CD14-positive monocyte (primary cell): ENCODE measurements at regions not wholly inside any gene's neighbourhood (a gene's known extent, or its start where the extent isn't known, plus 50 kb on each side); places are given as distances from the start of the nearest gene placed in this dataset.

ENCODE experiments used
- DNase-seq, 3 donors: peaks; one replicate each; pipeline ENCODE4 v3.0.0-alpha.2; 2011 to 2022
- H2AFZ ChIP-seq: 2 replicates; pipeline ENCODE4 v1.6.0; 2012; ENCODE audit warnings: mild to moderate bottlenecking, low read depth, low read length, inconsistent platforms; ENCODE audit not compliant: insufficient read depth, poor library complexity, severe bottlenecking
- H3K27ac ChIP-seq, 2 donors: 1 replicate in 1 of 2; 2 replicates in 1 of 2; pipeline ENCODE4 v1.5.1; 2012 to 2013; ENCODE audit warnings: low read length in 2 of 2, control low read depth in 1 of 2, inconsistent platforms in 1 of 2, low read depth in 1 of 2, mild to moderate bottlenecking in 1 of 2
- H3K27me3 ChIP-seq, 2 donors: one replicate each; pipeline versions ENCODE4 v1.6.0 to v1.6.1; 2011 to 2013; ENCODE audit warnings: low read length in 2 of 2; ENCODE audit not compliant: control insufficient read depth in 2 of 2, insufficient read depth in 2 of 2
- H3K36me3 ChIP-seq, 2 donors: replicated peaks in 1 of 2; 1 replicate in 1 of 2; 2 replicates in 1 of 2; pipeline versions ENCODE4 v1.5.1 to v1.6.1; 2012 to 2013; ENCODE audit warnings: low read length in 2 of 2, control low read depth in 1 of 2, inconsistent platforms in 1 of 2, mild to moderate bottlenecking in 1 of 2; ENCODE audit not compliant: insufficient read depth in 2 of 2, control insufficient read depth in 1 of 2
- H3K4me1 ChIP-seq, 2 donors: 1 replicate in 1 of 2; 2 replicates in 1 of 2; pipeline versions ENCODE4 v1.5.1 to v1.6.1; 2012 to 2013; ENCODE audit warnings: low read length in 2 of 2, control low read depth in 1 of 2, inconsistent platforms in 1 of 2, mild to moderate bottlenecking in 1 of 2, moderate library complexity in 1 of 2; ENCODE audit not compliant: insufficient read depth in 2 of 2, control insufficient read depth in 1 of 2
- H3K4me2 ChIP-seq: replicated peaks from 2 replicates; pipeline ENCODE3; 2012; ENCODE audit warnings: low read length, moderate library complexity, mild to moderate bottlenecking; ENCODE audit not compliant: poor library complexity, severe bottlenecking; ENCODE audit errors: extremely low read depth
- H3K4me3 ChIP-seq, 3 experiments: fragments of 200-600 bp in 1 of 3; sonication (generic) in 1 of 3; replicated peaks in 1 of 3; 1 replicate in 2 of 3; 2 replicates in 1 of 3; pipeline ENCODE4 v1.5.1; 2011 to 2013; ENCODE audit warnings: low read length in 3 of 3, mild to moderate bottlenecking in 3 of 3, control low read depth in 2 of 3, low read depth in 2 of 3, inconsistent platforms in 1 of 3, moderate library complexity in 1 of 3
- H3K79me2 ChIP-seq: 2 replicates; pipeline ENCODE4 v1.6.0; 2012; ENCODE audit warnings: mild to moderate bottlenecking, control low read depth, inconsistent platforms, low read length, moderate library complexity; ENCODE audit not compliant: insufficient read depth
- H3K9ac ChIP-seq: 2 replicates; pipeline ENCODE4 v1.6.0; 2017; ENCODE audit warnings: low read length, mild to moderate bottlenecking; ENCODE audit not compliant: insufficient read depth, poor library complexity, severe bottlenecking
- H3K9me3 ChIP-seq, 2 donors: replicated peaks in 1 of 2; 1 replicate in 1 of 2; 2 replicates in 1 of 2; pipeline versions ENCODE4 v1.5.1 to v1.6.1; 2012 to 2013; ENCODE audit warnings: low read length in 2 of 2, control low read depth in 1 of 2; ENCODE audit not compliant: control insufficient read depth in 1 of 2, insufficient read depth in 1 of 2
- H4K20me1 ChIP-seq: 2 replicates; pipeline ENCODE4 v1.6.0; 2012; ENCODE audit warnings: mild to moderate bottlenecking, low read length, control low read depth, moderate library complexity; ENCODE audit not compliant: insufficient read depth
- H3K27ac Mint-ChIP-seq, 7 donors: one replicate each; pipeline ENCODE4 v1.8.0; 2020; ENCODE audit warnings: mild to moderate bottlenecking in 7 of 7, mixed read lengths in 7 of 7, moderate library complexity in 6 of 7, inconsistent platforms in 2 of 7
- H3K27me3 Mint-ChIP-seq, 3 donors: one replicate each; pipeline ENCODE4 v1.8.0; 2021 to 2022; ENCODE audit warnings: low read depth in 3 of 3, mild to moderate bottlenecking in 3 of 3, mixed read lengths in 3 of 3, moderate library complexity in 3 of 3, inconsistent platforms in 1 of 3
- H3K36me3 Mint-ChIP-seq, 2 donors: one replicate each; pipeline ENCODE4 v1.8.0; 2020; ENCODE audit warnings: mixed read lengths in 2 of 2, inconsistent platforms in 1 of 2, mild to moderate bottlenecking in 1 of 2
- H3K4me1 Mint-ChIP-seq: one replicate; pipeline ENCODE4 v1.8.0; 2020; ENCODE audit warnings: mild to moderate bottlenecking, mixed read lengths
- H3K4me3 Mint-ChIP-seq, 2 donors: one replicate each; pipeline ENCODE4 v1.8.0; 2020; ENCODE audit warnings: mild to moderate bottlenecking in 2 of 2, mixed read lengths in 2 of 2, moderate library complexity in 1 of 2
- H3K9me3 Mint-ChIP-seq, 7 donors: one replicate each; pipeline ENCODE4 v1.8.0; 2020 to 2022; ENCODE audit warnings: mixed read lengths in 7 of 7, mild to moderate bottlenecking in 6 of 7, moderate library complexity in 6 of 7, inconsistent platforms in 2 of 7
- CTCF ChIP-seq: fragments of 200-600 bp; IDR thresholded peaks from one replicate; pipeline ENCODE4 v1.8.0; 2022; ENCODE audit warnings: antibody characterized with exemption, mild to moderate bottlenecking
- WGBS: methylation state at CpG from one replicate; pipeline ENCODE4 v1.1.5; 2013; ENCODE audit warnings: missing lambda C conversion rate; ENCODE audit not compliant: insufficient coverage; 5-methylcytosine and 5-hydroxymethylcytosine counted together
- intact Hi-C, 2 donors: fragments of 100-400 bp; cut with micrococcal nuclease; formaldehyde crosslinking; loops; one replicate each; pipeline versions ENCODE4 v1.15.0 to v1.15.1; 2023

- H3K27ac ChIP-seq: no peak overlapping the region
- H3K4me3 ChIP-seq: no peak overlapping the region
- H3K9me3 Mint-ChIP-seq: peaks cover 0 to 6% (median 3%) of the 10 kb centered on the region in 7 donors
- H3K4me1 Mint-ChIP-seq: no peaks in the 10 kb centered on the region
- H3K79me2 ChIP-seq: no peaks in the 10 kb centered on the region
- no peaks in the 10 kb centered on the region for H3K36me3 ChIP-seq
- H3K4me3 Mint-ChIP-seq: no peak overlapping the region
- H3K36me3 Mint-ChIP-seq: no peaks in the 10 kb centered on the region
- H3K4me2 ChIP-seq: no peak overlapping the region
- H3K9ac ChIP-seq: no peak overlapping the region
- H2AFZ ChIP-seq: no peak overlapping the region
- TF ChIP-seq CTCF: no peak
- intact Hi-C loops: no loop called here
- H3K9me3 ChIP-seq: peaks cover 3 to 21% of the 10 kb centered on the region in 2 donors
- no peaks in the 10 kb centered on the region for H3K27me3 ChIP-seq
- no peak overlapping the region for H3K27ac Mint-ChIP-seq
- no peak for DNase-seq
- WGBS: 40% methylated on average over 1 of the region's 6 CpGs
- no peaks in the 10 kb centered on the region for H3K4me1 ChIP-seq
- peaks cover 0 to 2% (median 1%) of the 10 kb centered on the region in 3 donors for H3K27me3 Mint-ChIP-seq
- H4K20me1 ChIP-seq: no peaks in the 10 kb centered on the region
These were observed 74.2 kb upstream of the FBXL7 start for GRCh38 chr5:15425766-15426165.

- intact Hi-C loops: no loop called here
- H3K27me3 Mint-ChIP-seq: peaks cover 0 to 2% (median 1%) of the 10 kb centered on the region in 3 donors
- no peaks in the 10 kb centered on the region for H3K36me3 Mint-ChIP-seq
- H3K27me3 ChIP-seq: no peaks in the 10 kb centered on the region
- no peak overlapping the region for H3K27ac Mint-ChIP-seq
- H3K9ac ChIP-seq: no peak overlapping the region
- H2AFZ ChIP-seq: no peak overlapping the region
- no peak overlapping the region for H3K4me3 ChIP-seq
- no peaks in the 10 kb centered on the region for H3K79me2 ChIP-seq
- H3K27ac ChIP-seq: no peak overlapping the region
- no peak for TF ChIP-seq CTCF
- no peaks in the 10 kb centered on the region for H3K36me3 ChIP-seq
- H3K4me3 Mint-ChIP-seq: no peak overlapping the region
- H3K4me1 Mint-ChIP-seq: no peaks in the 10 kb centered on the region
- H4K20me1 ChIP-seq: no peaks in the 10 kb centered on the region
- no peak for DNase-seq
- H3K4me2 ChIP-seq: no peak overlapping the region
- H3K9me3 ChIP-seq: peaks cover 4 to 16% of the 10 kb centered on the region in 2 donors
- peaks cover 0 to 7% (median 2%) of the 10 kb centered on the region in 7 donors for H3K9me3 Mint-ChIP-seq
- H3K4me1 ChIP-seq: no peaks in the 10 kb centered on the region
- WGBS: no CpG with 5 or more reads among the region's 3 CpGs
These were observed 75.2 kb upstream of the FBXL7 start for GRCh38 chr5:15424769-15425168.
